Tibial nerve (tissue), 4 donors: ENCODE measurements at regions not wholly inside any gene's neighbourhood (a gene's known extent, or its start where the extent isn't known, plus 50 kb on each side); places are given as distances from the start of the nearest gene placed in this dataset.

ENCODE experiments used
- DNase-seq, 2 donors: peaks; one replicate each; pipeline ENCODE4 v3.0.0-alpha.2; 2019; ENCODE audit warnings: low spot score in 2 of 2
- H3K27ac ChIP-seq, 4 donors: fragments of 200-600 bp; sonication (generic) in 3 of 4; one replicate each; pipeline ENCODE4 v1.5.1; 2017 to 2019; ENCODE audit warnings: mild to moderate bottlenecking in 1 of 4
- H3K27me3 ChIP-seq, 2 donors: fragments of 200-600 bp; sonication (generic) in 1 of 2; one replicate each; pipeline versions ENCODE4 v1.5.1 to v1.6.0; 2017 to 2019
- H3K36me3 ChIP-seq, 3 donors: fragments of 200-600 bp; sonication (generic); one replicate each; pipeline ENCODE4 v1.5.1; 2018 to 2019
- H3K4me1 ChIP-seq, 4 donors: fragments of 200-600 bp; sonication (generic) in 3 of 4; one replicate each; pipeline ENCODE4 v1.5.1; 2017 to 2019
- H3K4me3 ChIP-seq, 4 donors: fragments of 200-600 bp; sonication (generic) in 3 of 4; one replicate each; pipeline ENCODE4 v1.5.1; 2017 to 2019; ENCODE audit warnings: mild to moderate bottlenecking in 1 of 4, moderate library complexity in 1 of 4
- H3K9me3 ChIP-seq, 4 donors: fragments of 200-600 bp; sonication (generic) in 3 of 4; one replicate each; pipeline ENCODE4 v1.5.1; 2017 to 2019
- EP300 ChIP-seq, 2 donors: sonication (generic); formaldehyde crosslinking; IDR thresholded peaks; one replicate each; pipeline ENCODE4 v1.6.1; 2017; ENCODE audit warnings: antibody characterized with exemption in 2 of 2, mild to moderate bottlenecking in 1 of 2
- POLR2A ChIP-seq, 2 donors: fragments of 450-650 bp; IDR thresholded peaks; one replicate each; pipeline ENCODE4 v1.6.1; 2017; ENCODE audit warnings: antibody characterized with exemption in 2 of 2, mild to moderate bottlenecking in 2 of 2, moderate library complexity in 2 of 2
- WGBS, 2 donors: methylation state at CpG; one replicate each; pipeline ENCODE4 v1.1.5; 2018; 5-methylcytosine and 5-hydroxymethylcytosine counted together
- TF ChIP-seq, protein P1 (sequence below), 5 experiments: fragments of 200-600 bp in 3 of 5; fragments of 450-650 bp in 2 of 5; sonication (generic) in 3 of 5; IDR thresholded peaks; one replicate each; pipeline ENCODE4 v1.5.1; 2016 to 2019; ENCODE audit warnings: antibody characterized with exemption in 5 of 5, mild to moderate bottlenecking in 3 of 5, moderate library complexity in 2 of 5

DNA sequence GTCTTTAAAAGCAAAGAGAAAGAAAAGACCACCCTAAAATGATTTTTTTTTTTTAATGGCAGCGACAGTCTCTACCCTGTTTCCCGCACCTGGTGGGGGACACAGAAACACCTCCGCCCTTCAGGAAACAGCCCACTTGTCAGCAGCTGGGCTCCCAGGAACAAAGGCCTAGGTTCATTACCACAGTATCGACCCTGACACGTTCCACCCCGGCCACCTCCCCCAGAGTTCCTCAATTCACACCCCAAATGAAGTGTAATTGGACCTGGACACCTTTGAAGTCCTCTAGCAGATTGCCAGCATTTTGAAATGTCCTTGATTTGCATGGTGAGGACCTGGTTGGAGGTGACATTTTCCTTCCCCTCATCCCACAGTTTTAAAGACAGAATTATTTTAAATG, 175.0 kb upstream of the BCOR start:
- Histone ChIP-seq H3K27ac (no peak overlapping the region), H3K4me1 (peaks cover 0 to 3% (median 0%) of the 10 kb centered on the region in 4 donors), H3K9me3 (peaks cover 0 to 3% (median 0%) of the 10 kb centered on the region in 4 donors), H3K4me3 (no peak overlapping the region), H3K36me3 (no peaks in the 10 kb centered on the region), H3K27me3 (no peaks in the 10 kb centered on the region)
- TF ChIP-seq EP300 (IDR thresholded peaks at IDR 0.05) (no peak), POLR2A (IDR thresholded peaks at IDR 0.05) (no peak)
- TF ChIP-seq, protein P1, sequence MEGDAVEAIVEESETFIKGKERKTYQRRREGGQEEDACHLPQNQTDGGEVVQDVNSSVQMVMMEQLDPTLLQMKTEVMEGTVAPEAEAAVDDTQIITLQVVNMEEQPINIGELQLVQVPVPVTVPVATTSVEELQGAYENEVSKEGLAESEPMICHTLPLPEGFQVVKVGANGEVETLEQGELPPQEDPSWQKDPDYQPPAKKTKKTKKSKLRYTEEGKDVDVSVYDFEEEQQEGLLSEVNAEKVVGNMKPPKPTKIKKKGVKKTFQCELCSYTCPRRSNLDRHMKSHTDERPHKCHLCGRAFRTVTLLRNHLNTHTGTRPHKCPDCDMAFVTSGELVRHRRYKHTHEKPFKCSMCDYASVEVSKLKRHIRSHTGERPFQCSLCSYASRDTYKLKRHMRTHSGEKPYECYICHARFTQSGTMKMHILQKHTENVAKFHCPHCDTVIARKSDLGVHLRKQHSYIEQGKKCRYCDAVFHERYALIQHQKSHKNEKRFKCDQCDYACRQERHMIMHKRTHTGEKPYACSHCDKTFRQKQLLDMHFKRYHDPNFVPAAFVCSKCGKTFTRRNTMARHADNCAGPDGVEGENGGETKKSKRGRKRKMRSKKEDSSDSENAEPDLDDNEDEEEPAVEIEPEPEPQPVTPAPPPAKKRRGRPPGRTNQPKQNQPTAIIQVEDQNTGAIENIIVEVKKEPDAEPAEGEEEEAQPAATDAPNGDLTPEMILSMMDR (IDR thresholded peaks at IDR 0.05): no peak
- 64 to 90% methylated on average over 3 to 6 of the region's 6 CpGs for WGBS, 2 donors
- DNase-seq: no peak

DNA sequence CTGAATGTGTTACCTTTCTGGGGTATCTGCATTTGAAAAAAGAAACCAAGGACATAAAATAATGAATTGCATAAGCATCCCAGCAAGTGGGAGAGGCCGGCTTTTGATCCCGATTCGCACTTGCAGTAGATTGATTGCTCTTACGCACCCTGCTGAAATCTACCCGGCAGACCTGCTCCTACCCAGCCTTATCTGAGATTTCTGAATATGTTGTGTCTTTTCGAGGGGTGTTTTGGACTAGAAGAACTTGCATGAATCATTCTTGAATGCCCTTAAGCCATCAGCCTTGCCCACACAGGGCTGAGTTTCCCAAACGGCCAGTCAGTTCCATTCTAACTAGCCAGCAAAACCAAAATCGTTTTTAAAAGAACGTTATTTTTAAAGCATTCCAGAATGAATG, 174.4 kb upstream of the BCOR start:
- 77 to 84% methylated on average over 9 of the region's 9 CpGs for WGBS, 2 donors

DNA sequence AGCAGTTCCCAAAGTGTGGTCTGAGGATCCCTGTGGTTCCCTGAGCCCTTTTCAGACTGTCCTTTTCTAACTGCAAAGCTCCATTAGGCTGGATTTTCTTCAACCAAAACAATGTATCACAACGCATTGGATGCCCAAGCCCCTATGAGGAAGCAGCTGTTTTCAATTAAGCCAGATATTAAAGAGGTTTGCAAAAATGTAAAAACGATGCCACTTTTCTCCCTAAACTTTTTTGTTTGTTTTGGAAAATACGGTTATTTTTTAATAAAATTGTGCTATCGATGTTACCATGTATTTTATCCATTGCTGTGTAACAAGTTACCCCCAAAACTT, 170.4 kb upstream of the BCOR start:
- TF ChIP-seq EP300 (IDR thresholded peaks at IDR 0.05): no peak
- TF ChIP-seq, protein P1 (IDR thresholded peaks at IDR 0.05): no peak
- TF ChIP-seq POLR2A (IDR thresholded peaks at IDR 0.05): no peak
- peaks cover 0 to 19% (median 0%) of the 10 kb centered on the region in 4 donors for H3K4me1 ChIP-seq
- 59 to 66% methylated on average over 4 of the region's 4 CpGs for WGBS, 2 donors
- no peak overlapping the region for H3K4me3 ChIP-seq
- H3K27ac ChIP-seq: peak overlapping the region in 2 of 4 donors; percentile 83
- no peaks in the 10 kb centered on the region for H3K9me3 ChIP-seq
- DNase-seq: no peak
- H3K36me3 ChIP-seq: no peaks in the 10 kb centered on the region
- no peaks in the 10 kb centered on the region for H3K27me3 ChIP-seq

More for the DNA sequence above, 174.4 kb upstream of the BCOR start:
- H3K4me3 ChIP-seq: no peak overlapping the region
- H3K27ac ChIP-seq: no peak overlapping the region
- no peaks in the 10 kb centered on the region for H3K27me3 ChIP-seq
- peaks cover 0 to 3% (median 0%) of the 10 kb centered on the region in 4 donors for H3K9me3 ChIP-seq
- peaks cover 0 to 10% (median 0%) of the 10 kb centered on the region in 4 donors for H3K4me1 ChIP-seq
- TF ChIP-seq EP300 (IDR thresholded peaks at IDR 0.05) (no peak), POLR2A (IDR thresholded peaks at IDR 0.05) (no peak)
- TF ChIP-seq, protein P1 (IDR thresholded peaks at IDR 0.05): no peak
- H3K36me3 ChIP-seq: no peaks in the 10 kb centered on the region
- no peak for DNase-seq

DNA sequence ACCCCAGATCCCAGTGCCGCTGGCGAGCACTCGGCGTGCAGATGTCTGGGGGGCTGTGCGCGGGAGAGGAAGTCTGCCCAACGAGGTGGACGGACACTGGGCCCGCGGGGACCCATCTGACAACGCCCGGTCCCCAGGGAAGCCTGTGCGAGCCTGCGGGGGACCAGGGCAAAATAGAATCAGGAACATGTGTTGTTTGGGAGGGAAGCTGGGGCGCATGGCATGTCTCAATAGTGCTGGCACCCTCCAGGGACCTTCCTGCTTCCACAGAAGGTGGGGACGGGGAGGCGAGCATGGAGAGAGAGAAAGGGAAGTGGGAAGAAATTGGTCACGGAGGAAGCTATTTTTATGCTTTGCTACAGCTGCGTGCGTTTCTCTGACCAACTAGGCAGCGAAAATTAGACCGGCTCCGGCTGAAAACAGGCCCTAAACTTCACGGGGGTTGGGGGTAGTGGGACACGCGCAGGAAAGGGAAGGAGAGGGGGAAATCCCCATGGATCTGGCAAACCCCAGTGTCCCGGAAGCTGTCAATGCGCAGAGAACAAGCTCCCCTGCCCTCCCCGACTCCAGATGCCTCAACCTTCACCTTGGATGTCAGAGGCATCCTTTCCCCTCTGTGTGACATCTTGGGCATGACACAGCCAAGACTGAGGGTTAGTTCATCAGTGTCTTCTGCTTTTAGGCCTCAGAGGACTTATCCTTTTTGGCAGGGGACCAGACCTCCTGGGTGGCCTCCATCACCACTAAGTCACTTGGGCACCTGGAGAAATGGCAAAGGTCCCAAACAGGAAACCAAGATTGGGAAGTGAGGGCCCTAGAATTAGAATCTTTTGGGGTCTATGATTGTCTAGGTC, 169.8 kb upstream of the BCOR start:
- peak overlapping the region; percentile 36 to 57 (median 47) for H3K4me3 ChIP-seq
- peaks cover 0 to 25% (median under 1%) of the 10 kb centered on the region in 4 donors for H3K4me1 ChIP-seq
- TF ChIP-seq EP300 (IDR thresholded peaks at IDR 0.05) (no peak), POLR2A (IDR thresholded peaks at IDR 0.05) (no peak)
- TF ChIP-seq, protein P1 (IDR thresholded peaks at IDR 0.05): no peak
- H3K27me3 ChIP-seq: no peaks in the 10 kb centered on the region
- WGBS, 2 donors: 4 to 21% methylated on average over 17 to 29 of the region's 29 CpGs
- peak; percentile 12 to 24 for DNase-seq
- H3K27ac ChIP-seq: peak overlapping the region; percentile 41 to 83 (median 74)
- H3K36me3 ChIP-seq: no peaks in the 10 kb centered on the region
- H3K9me3 ChIP-seq: no peaks in the 10 kb centered on the region
